Activated CD4-positive, alpha-beta T cell treated with anti-CD3 and anti-CD28 coated beads, Interleukin-2, amount 10 ng/mL, durations not matched to agents 24 days and 14 days (primary cell): ENCODE measurements at regions not wholly inside any gene's neighbourhood (a gene's known extent, or its start where the extent isn't known, plus 50 kb on each side); places are given as distances from the start of the nearest gene placed in this dataset.

Source experiments
- DNase-seq: peaks from one replicate; pipeline ENCODE4 v3.0.0; 2022
- H3K27ac Mint-ChIP-seq: one replicate; pipeline ENCODE4 v1.8.0; 2022; ENCODE audit warnings: mild to moderate bottlenecking, mixed read lengths
- H3K27me3 Mint-ChIP-seq: one replicate; pipeline ENCODE4 v1.8.0; 2022; ENCODE audit warnings: mixed read lengths
- H3K36me3 Mint-ChIP-seq: one replicate; pipeline ENCODE4 v1.8.0; 2022; ENCODE audit warnings: low read depth, mild to moderate bottlenecking, mixed read lengths
- H3K4me1 Mint-ChIP-seq: one replicate; pipeline ENCODE4 v1.8.0; 2021; ENCODE audit warnings: mixed read lengths
- H3K4me3 Mint-ChIP-seq: one replicate; pipeline ENCODE4 v1.8.0; 2022; ENCODE audit warnings: mild to moderate bottlenecking, moderate library complexity, mixed read lengths
- H3K9me3 Mint-ChIP-seq: one replicate; pipeline ENCODE4 v1.8.0; 2021; ENCODE audit warnings: mixed read lengths
- intact Hi-C: fragments of 100-400 bp; cut with micrococcal nuclease; formaldehyde crosslinking; loops from one replicate; pipeline ENCODE4 v1.15.1; 2023

- DNase-seq = no peak
- no peaks in the 10 kb centered on the region for H3K36me3 Mint-ChIP-seq
- no peaks in the 10 kb centered on the region for H3K9me3 Mint-ChIP-seq
Measured at GRCh38 chr18:57864615-57865121, 61.6 kb upstream of the ATP8B1 start.

GRCh38 chr18:57863706-57864105, 60.6 kb upstream of the ATP8B1 start:
- DNase-seq = no peak
- no peak overlapping the region for H3K27ac Mint-ChIP-seq
- no peak overlapping the region for H3K4me3 Mint-ChIP-seq
- peaks cover 3% of the 10 kb centered on the region for H3K27me3 Mint-ChIP-seq
- no peaks in the 10 kb centered on the region for H3K4me1 Mint-ChIP-seq
- H3K36me3 Mint-ChIP-seq = no peaks in the 10 kb centered on the region
- intact Hi-C loops = no loop called here
- no peaks in the 10 kb centered on the region for H3K9me3 Mint-ChIP-seq

More at GRCh38 chr18:57864615-57865121, 61.6 kb upstream of the ATP8B1 start:
- intact Hi-C loops = no loop called here
- Mint-ChIP-seq H3K4me3 (no peak overlapping the region), H3K27ac (no peak overlapping the region), H3K4me1 (no peaks in the 10 kb centered on the region), H3K27me3 (peaks cover 3% of the 10 kb centered on the region)

DNA sequence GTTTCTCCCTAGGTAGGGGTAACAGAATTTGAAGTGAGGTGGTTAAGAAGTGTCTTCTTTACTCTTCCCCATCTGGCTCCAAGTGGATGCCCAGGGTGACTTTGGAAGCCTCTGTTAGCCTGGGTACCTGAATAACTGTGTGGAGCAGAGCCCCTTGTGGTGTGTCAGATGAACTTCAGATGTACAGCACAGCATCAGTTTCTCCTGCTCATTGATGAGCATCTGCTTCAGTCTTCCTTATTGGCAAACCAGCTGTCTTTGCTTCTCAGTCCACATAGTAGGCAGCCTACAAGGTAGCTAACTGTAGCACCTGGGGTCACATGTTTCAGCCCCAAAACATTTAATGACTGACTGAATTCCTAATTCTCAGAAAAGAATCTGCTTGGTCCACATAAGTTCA, 56.2 kb upstream of the ATP8B1 start:
- no peak overlapping the region for H3K4me3 Mint-ChIP-seq
- no peak for DNase-seq
- intact Hi-C loops = loop anchor here (1.0 kb wide), 1 partner anchor 229 kb away; no protein-coding TSS in a partner anchor
- H3K36me3 Mint-ChIP-seq = no peaks in the 10 kb centered on the region
- H3K9me3 Mint-ChIP-seq = no peaks in the 10 kb centered on the region
- H3K27me3 Mint-ChIP-seq = peaks cover 5% of the 10 kb centered on the region
- H3K4me1 Mint-ChIP-seq = no peaks in the 10 kb centered on the region
- H3K27ac Mint-ChIP-seq = no peak overlapping the region

DNA sequence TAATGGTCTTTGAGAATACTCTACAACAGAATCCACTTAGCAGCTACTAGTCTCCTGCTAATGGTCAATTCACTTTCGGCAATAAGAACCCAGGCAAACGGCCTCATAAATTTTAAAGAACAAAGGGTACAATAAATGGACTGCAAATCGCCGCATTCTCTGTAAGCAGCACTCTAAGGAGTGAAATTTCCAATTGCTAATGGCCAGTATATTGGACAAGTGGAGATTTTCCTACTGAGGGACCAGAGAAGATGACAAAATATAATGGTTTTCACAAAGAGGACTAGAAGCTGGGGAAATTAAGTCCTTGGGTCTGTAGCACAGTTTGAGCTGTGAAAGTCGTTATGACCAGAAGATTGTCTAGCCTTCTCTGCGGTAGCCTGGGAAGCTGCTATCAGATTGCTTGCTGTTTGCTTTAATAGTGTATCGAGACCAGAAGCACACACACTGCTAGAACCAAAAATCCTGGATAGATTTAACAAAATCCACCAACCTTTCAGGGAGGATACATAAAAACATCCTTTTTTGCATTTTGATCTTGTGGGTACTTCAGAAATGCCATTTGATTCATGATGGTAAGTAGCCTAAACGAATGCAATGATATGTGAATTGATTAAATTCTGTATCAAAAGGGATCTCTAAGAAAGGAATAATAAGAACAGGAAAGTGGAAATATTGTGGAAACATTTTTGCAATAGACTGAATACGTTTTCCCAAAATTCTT, 53.6 kb upstream of the ATP8B1 start:
- no peaks in the 10 kb centered on the region for H3K4me1 Mint-ChIP-seq
- H3K4me3 Mint-ChIP-seq = no peak overlapping the region
- no peak overlapping the region for H3K27ac Mint-ChIP-seq
- intact Hi-C loops = no loop called here
- no peaks in the 10 kb centered on the region for H3K36me3 Mint-ChIP-seq
- no peak for DNase-seq
- H3K27me3 Mint-ChIP-seq = peaks cover 19% of the 10 kb centered on the region
- H3K9me3 Mint-ChIP-seq = no peaks in the 10 kb centered on the region

- no peaks in the 10 kb centered on the region for H3K36me3 Mint-ChIP-seq
- intact Hi-C loops = no loop called here
- no peak overlapping the region for H3K27ac Mint-ChIP-seq
- no peak for DNase-seq
- H3K27me3 Mint-ChIP-seq = peaks cover 23% of the 10 kb centered on the region
- H3K9me3 Mint-ChIP-seq = no peaks in the 10 kb centered on the region
- H3K4me1 Mint-ChIP-seq = no peaks in the 10 kb centered on the region
- H3K4me3 Mint-ChIP-seq = no peak overlapping the region
Measured at GRCh38 chr18:57856128-57856527, 53.0 kb upstream of the ATP8B1 start.

- Mint-ChIP-seq H3K27ac (no peak overlapping the region), H3K4me1 (no peaks in the 10 kb centered on the region), H3K9me3 (no peaks in the 10 kb centered on the region), H3K27me3 (peaks cover 23% of the 10 kb centered on the region), H3K36me3 (no peaks in the 10 kb centered on the region), H3K4me3 (no peak overlapping the region)
- intact Hi-C loops = no loop called here
- no peak for DNase-seq
Measured at GRCh38 chr18:57855551-57855950, 52.4 kb upstream of the ATP8B1 start.

DNA sequence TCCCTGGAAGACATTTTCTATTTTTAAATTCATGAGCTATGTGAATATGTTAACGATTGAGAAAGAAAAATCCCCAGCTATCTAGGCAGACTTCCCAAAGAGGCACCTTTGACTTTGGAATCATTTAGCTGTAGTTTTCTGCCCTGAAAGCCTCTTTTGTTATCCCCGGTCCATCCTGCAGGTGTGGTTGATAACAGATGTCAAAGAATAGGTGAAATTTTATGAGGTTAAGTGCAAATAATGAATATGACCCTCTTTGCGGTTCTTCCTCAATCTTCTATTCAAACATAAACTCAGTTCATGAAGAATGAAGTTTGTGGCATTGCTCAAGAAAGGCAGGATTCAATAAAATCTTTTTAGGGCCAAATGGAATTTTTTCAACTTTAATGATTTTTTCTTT, 51.6 kb upstream of the ATP8B1 start:
- H3K36me3 Mint-ChIP-seq = no peaks in the 10 kb centered on the region
- intact Hi-C loops = no loop called here
- H3K9me3 Mint-ChIP-seq = no peaks in the 10 kb centered on the region
- H3K27me3 Mint-ChIP-seq = peaks cover 25% of the 10 kb centered on the region
- H3K4me3 Mint-ChIP-seq = no peak overlapping the region
- H3K27ac Mint-ChIP-seq = no peak overlapping the region
- no peak for DNase-seq
- H3K4me1 Mint-ChIP-seq = no peaks in the 10 kb centered on the region

- no peaks in the 10 kb centered on the region for H3K4me1 Mint-ChIP-seq
- H3K27me3 Mint-ChIP-seq = peaks cover 29% of the 10 kb centered on the region
- H3K36me3 Mint-ChIP-seq = no peaks in the 10 kb centered on the region
- DNase-seq = no peak
- H3K9me3 Mint-ChIP-seq = no peaks in the 10 kb centered on the region
- H3K4me3 Mint-ChIP-seq = no peak overlapping the region
- intact Hi-C loops = no loop called here
- H3K27ac Mint-ChIP-seq = no peak overlapping the region
Measured at GRCh38 chr18:57853864-57854263, 50.7 kb upstream of the ATP8B1 start.

DNA sequence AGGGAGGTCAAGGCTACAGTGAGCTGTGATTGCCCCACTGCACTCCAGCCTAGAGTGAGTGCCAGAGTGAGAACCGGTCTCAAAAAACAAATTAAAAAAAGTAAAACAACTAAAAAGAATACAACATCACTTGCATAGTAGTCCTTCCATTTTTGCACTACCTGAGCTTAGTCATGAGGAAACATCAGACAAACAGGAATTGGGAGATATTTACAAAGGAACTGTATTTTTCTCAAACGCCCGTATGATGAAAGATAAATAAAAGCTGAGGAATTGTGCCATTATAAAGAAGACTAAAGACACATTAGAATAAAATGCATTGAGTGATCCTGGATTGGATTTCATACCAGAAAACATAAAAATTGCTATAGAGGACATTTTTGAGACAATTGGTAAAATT, 50.0 kb upstream of the ATP8B1 start:
- no peak overlapping the region for H3K27ac Mint-ChIP-seq
- H3K9me3 Mint-ChIP-seq = no peaks in the 10 kb centered on the region
- peaks cover 31% of the 10 kb centered on the region for H3K27me3 Mint-ChIP-seq
- intact Hi-C loops = no loop called here
- DNase-seq = no peak
- H3K4me1 Mint-ChIP-seq = no peaks in the 10 kb centered on the region
- H3K36me3 Mint-ChIP-seq = no peaks in the 10 kb centered on the region
- no peak overlapping the region for H3K4me3 Mint-ChIP-seq
